PC-3 (cell line): ENCODE measurements at regions not wholly inside any gene's neighbourhood (a gene's known extent, or its start where the extent isn't known, plus 50 kb on each side); places are given as distances from the start of the nearest gene placed in this dataset.

Experiments used
- CTCF ChIP-seq: fragments of 300-600 bp; sonication (generic); conservative IDR thresholded peaks from 2 replicates; pipeline ENCODE4 v1.5.1; 2017; ENCODE audit warnings: antibody characterized with exemption, low read depth, mild to moderate bottlenecking, low read length
- EZH2 ChIP-seq: fragments of 300-600 bp; sonication (generic); IDR thresholded peaks from one replicate; pipeline ENCODE4 v1.6.1; 2017; ENCODE audit warnings: antibody characterized with exemption, mild to moderate bottlenecking, low read length; ENCODE audit not compliant: unreplicated experiment
- EZH2phosphoT487 ChIP-seq: fragments of 300-600 bp; sonication (generic); IDR thresholded peaks from 2 replicates; pipeline ENCODE4 v1.6.1; 2018; ENCODE audit warnings: mild to moderate bottlenecking, antibody characterized with exemption, low read length, borderline replicate concordance

- TF ChIP-seq CTCF (no peak), EZH2 (no peak), EZH2phosphoT487 (no peak)
These were observed 127.4 kb downstream of the PFDN4 start for GRCh38 chr20:54335299-54335698.
